Gastrocnemius medialis (tissue), 4 donors: ENCODE measurements at regions not wholly inside any gene's neighbourhood (a gene's known extent, or its start where the extent isn't known, plus 50 kb on each side); places are given as distances from the start of the nearest gene placed in this dataset.

Experiments
- POLR2A ChIP-seq, 2 donors: fragments of 450-650 bp; IDR thresholded peaks; one replicate each; pipeline ENCODE4 v1.6.1; 2017; ENCODE audit warnings: antibody characterized with exemption in 2 of 2, mild to moderate bottlenecking in 2 of 2, moderate library complexity in 2 of 2
- TF ChIP-seq, protein P1 (sequence below), 5 experiments: fragments of 450-650 bp in 3 of 5; fragments of 200-600 bp in 2 of 5; sonication (generic) in 2 of 5; IDR thresholded peaks in 4 of 5; conservative IDR thresholded peaks in 1 of 5; 1 replicate in 4 of 5; 2 replicates in 1 of 5; pipeline ENCODE4 v1.5.1; 2016 to 2019; ENCODE audit warnings: antibody characterized with exemption in 5 of 5, mild to moderate bottlenecking in 3 of 5, moderate library complexity in 3 of 5

DNA sequence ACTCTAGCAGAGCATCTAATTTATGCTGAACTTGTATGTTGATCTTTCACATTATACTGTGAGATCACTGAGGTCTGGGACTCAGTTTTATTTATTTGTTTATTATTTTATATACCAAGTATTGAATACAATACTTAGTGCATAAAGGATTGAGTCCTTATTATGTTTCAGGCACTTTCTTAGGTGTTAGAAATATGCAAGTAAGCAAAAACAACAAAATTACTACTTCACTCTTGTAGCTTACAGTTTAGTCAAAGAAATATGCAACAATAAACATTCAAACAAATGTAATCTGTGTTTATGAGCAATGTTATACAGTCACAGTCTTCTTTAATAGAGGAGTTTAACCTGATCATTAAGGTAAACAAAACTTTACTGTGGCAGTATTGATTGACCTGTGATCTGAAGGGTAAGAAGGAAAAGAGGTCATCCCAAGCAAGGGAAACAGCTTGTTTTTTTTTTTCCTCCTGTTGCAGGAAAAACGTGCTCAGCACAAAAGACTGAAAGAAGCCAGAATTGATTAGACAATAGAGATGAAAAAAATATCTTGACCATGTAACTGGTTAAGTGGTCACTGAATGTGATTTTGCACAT is 990.7 kb downstream of the TRHDE start:
- TF ChIP-seq, protein P1, sequence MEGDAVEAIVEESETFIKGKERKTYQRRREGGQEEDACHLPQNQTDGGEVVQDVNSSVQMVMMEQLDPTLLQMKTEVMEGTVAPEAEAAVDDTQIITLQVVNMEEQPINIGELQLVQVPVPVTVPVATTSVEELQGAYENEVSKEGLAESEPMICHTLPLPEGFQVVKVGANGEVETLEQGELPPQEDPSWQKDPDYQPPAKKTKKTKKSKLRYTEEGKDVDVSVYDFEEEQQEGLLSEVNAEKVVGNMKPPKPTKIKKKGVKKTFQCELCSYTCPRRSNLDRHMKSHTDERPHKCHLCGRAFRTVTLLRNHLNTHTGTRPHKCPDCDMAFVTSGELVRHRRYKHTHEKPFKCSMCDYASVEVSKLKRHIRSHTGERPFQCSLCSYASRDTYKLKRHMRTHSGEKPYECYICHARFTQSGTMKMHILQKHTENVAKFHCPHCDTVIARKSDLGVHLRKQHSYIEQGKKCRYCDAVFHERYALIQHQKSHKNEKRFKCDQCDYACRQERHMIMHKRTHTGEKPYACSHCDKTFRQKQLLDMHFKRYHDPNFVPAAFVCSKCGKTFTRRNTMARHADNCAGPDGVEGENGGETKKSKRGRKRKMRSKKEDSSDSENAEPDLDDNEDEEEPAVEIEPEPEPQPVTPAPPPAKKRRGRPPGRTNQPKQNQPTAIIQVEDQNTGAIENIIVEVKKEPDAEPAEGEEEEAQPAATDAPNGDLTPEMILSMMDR (IDR thresholded peaks at IDR 0.05 in 4 of 5, conservative IDR thresholded peaks at IDR 0.05 in 1 of 5) = no peak
- TF ChIP-seq POLR2A (IDR thresholded peaks at IDR 0.05) = no peak
